ENCODE measurements at regions not wholly inside any gene's neighbourhood (a gene's known extent, or its start where the extent isn't known, plus 50 kb on each side); places are given as distances from the start of the nearest gene placed in this dataset.

GRCh38 chr10:62926407-62926806 lies 110.2 kb upstream of the EGR2 start:
- DNase-seq: no peak

GRCh38 chr10:62924344-62924748 lies 108.2 kb upstream of the EGR2 start:
- Histone ChIP-seq H3K36me3 (ENCODE audit: control insufficient read depth, insufficient read depth, low read length) (no peaks in the 10 kb centered on the region), H3K9me3 (ENCODE audit: control insufficient read depth in 2 of 2, low read length in 2 of 2) (no peaks in the 10 kb centered on the region), H3K27ac (ENCODE audit: insufficient read depth, low read length, poor library complexity, severe bottlenecking) (no peak overlapping the region), H3K4me1 (ENCODE audit: control insufficient read depth, insufficient read depth, low read length, poor library complexity, severe bottlenecking) (no peaks in the 10 kb centered on the region), H3K27me3 (ENCODE audit: control insufficient read depth, insufficient read depth, low read length) (peaks cover 3% of the 10 kb centered on the region), H3K4me3 (ENCODE audit: low read depth, low read length) (no peak overlapping the region)
- no peaks in the 10 kb centered on the region for H3K9me3 Mint-ChIP-seq
- no peaks in the 10 kb centered on the region for H3K4me1 Mint-ChIP-seq
- peaks cover 28% of the 10 kb centered on the region for H3K27me3 Mint-ChIP-seq
- H3K36me3 Mint-ChIP-seq: no peaks in the 10 kb centered on the region
- no peak overlapping the region for H3K4me3 Mint-ChIP-seq
- no peak overlapping the region for H3K27ac Mint-ChIP-seq
- ATAC-seq (ENCODE audit: low read depth in 2 of 2) (no peak), DNase-seq (peak in 1 of 3 donors; percentile 7)

More at GRCh38 chr10:62926407-62926806, 110.2 kb upstream of the EGR2 start:
- Histone ChIP-seq H3K27me3 (ENCODE audit: control insufficient read depth, insufficient read depth, low read length) (no peaks in the 10 kb centered on the region), H3K36me3 (ENCODE audit: control insufficient read depth, insufficient read depth, low read length) (no peaks in the 10 kb centered on the region), H3K27ac (ENCODE audit: insufficient read depth, low read length, poor library complexity, severe bottlenecking) (no peak overlapping the region), H3K4me1 (ENCODE audit: control insufficient read depth, insufficient read depth, low read length, poor library complexity, severe bottlenecking) (no peaks in the 10 kb centered on the region), H3K9me3 (ENCODE audit: control insufficient read depth in 2 of 2, low read length in 2 of 2) (no peaks in the 10 kb centered on the region), H3K4me3 (ENCODE audit: low read depth, low read length) (no peak overlapping the region)
- Mint-ChIP-seq H3K27ac (no peak overlapping the region), H3K9me3 (no peaks in the 10 kb centered on the region), H3K4me3 (no peak overlapping the region), H3K4me1 (no peaks in the 10 kb centered on the region), H3K27me3 (peaks cover 14% of the 10 kb centered on the region), H3K36me3 (no peaks in the 10 kb centered on the region)
- no peak for ATAC-seq (ENCODE audit: low read depth in 2 of 2)

- Histone ChIP-seq H3K4me1 (ENCODE audit: control insufficient read depth, insufficient read depth, low read length, poor library complexity, severe bottlenecking) (no peaks in the 10 kb centered on the region), H3K4me3 (ENCODE audit: low read depth, low read length) (no peak overlapping the region), H3K27me3 (ENCODE audit: control insufficient read depth, insufficient read depth, low read length) (peaks cover 3% of the 10 kb centered on the region), H3K36me3 (ENCODE audit: control insufficient read depth, insufficient read depth, low read length) (no peaks in the 10 kb centered on the region), H3K27ac (ENCODE audit: insufficient read depth, low read length, poor library complexity, severe bottlenecking) (no peak overlapping the region), H3K9me3 (ENCODE audit: control insufficient read depth in 2 of 2, low read length in 2 of 2) (no peaks in the 10 kb centered on the region)
- DNase-seq: no peak
- Mint-ChIP-seq H3K36me3 (no peaks in the 10 kb centered on the region), H3K27ac (no peak overlapping the region), H3K27me3 (peaks cover 40% of the 10 kb centered on the region), H3K9me3 (no peaks in the 10 kb centered on the region), H3K4me1 (no peaks in the 10 kb centered on the region), H3K4me3 (no peak overlapping the region)
- no peak for ATAC-seq (ENCODE audit: low read depth in 2 of 2)
Observed at GRCh38 chr10:62919776-62920175, 103.6 kb upstream of the EGR2 start.

- H3K4me3 ChIP-seq (ENCODE audit: low read depth, low read length): no peak overlapping the region
- ATAC-seq (ENCODE audit: low read depth in 2 of 2) (no peak), DNase-seq (peak in 1 of 3 donors; percentile 11)
- peaks cover 41% of the 10 kb centered on the region for H3K27me3 Mint-ChIP-seq
- no peaks in the 10 kb centered on the region for H3K36me3 ChIP-seq (ENCODE audit: control insufficient read depth, insufficient read depth, low read length)
- H3K4me1 ChIP-seq (ENCODE audit: control insufficient read depth, insufficient read depth, low read length, poor library complexity, severe bottlenecking): no peaks in the 10 kb centered on the region
- no peaks in the 10 kb centered on the region for H3K9me3 Mint-ChIP-seq
- H3K4me3 Mint-ChIP-seq: no peak overlapping the region
- peaks cover 3% of the 10 kb centered on the region for H3K27me3 ChIP-seq (ENCODE audit: control insufficient read depth, insufficient read depth, low read length)
- H3K9me3 ChIP-seq (ENCODE audit: control insufficient read depth in 2 of 2, low read length in 2 of 2): no peaks in the 10 kb centered on the region
- no peak overlapping the region for H3K27ac ChIP-seq (ENCODE audit: insufficient read depth, low read length, poor library complexity, severe bottlenecking)
- no peak overlapping the region for H3K27ac Mint-ChIP-seq
- H3K36me3 Mint-ChIP-seq: no peaks in the 10 kb centered on the region
- H3K4me1 Mint-ChIP-seq: no peaks in the 10 kb centered on the region
Observed at GRCh38 chr10:62917475-62918238, 101.5 kb upstream of the EGR2 start.

- no peak for ATAC-seq (ENCODE audit: low read depth in 2 of 2)
- Mint-ChIP-seq H3K4me3 (no peak overlapping the region), H3K9me3 (no peaks in the 10 kb centered on the region), H3K4me1 (no peaks in the 10 kb centered on the region), H3K36me3 (no peaks in the 10 kb centered on the region), H3K27ac (no peak overlapping the region), H3K27me3 (peaks cover 32% of the 10 kb centered on the region)
- Histone ChIP-seq H3K4me1 (ENCODE audit: control insufficient read depth, insufficient read depth, low read length, poor library complexity, severe bottlenecking) (no peaks in the 10 kb centered on the region), H3K9me3 (ENCODE audit: control insufficient read depth in 2 of 2, low read length in 2 of 2) (no peaks in the 10 kb centered on the region), H3K4me3 (ENCODE audit: low read depth, low read length) (no peak overlapping the region), H3K27ac (ENCODE audit: insufficient read depth, low read length, poor library complexity, severe bottlenecking) (no peak overlapping the region), H3K36me3 (ENCODE audit: control insufficient read depth, insufficient read depth, low read length) (no peaks in the 10 kb centered on the region), H3K27me3 (ENCODE audit: control insufficient read depth, insufficient read depth, low read length) (peaks cover 3% of the 10 kb centered on the region)
- no peak for DNase-seq
Observed at GRCh38 chr10:62916141-62916603, 100.0 kb upstream of the EGR2 start.

GRCh38 chr10:62915158-62915557 lies 99.0 kb upstream of the EGR2 start:
- Histone ChIP-seq H3K36me3 (ENCODE audit: control insufficient read depth, insufficient read depth, low read length) (no peaks in the 10 kb centered on the region), H3K27ac (ENCODE audit: insufficient read depth, low read length, poor library complexity, severe bottlenecking) (no peak overlapping the region), H3K4me1 (ENCODE audit: control insufficient read depth, insufficient read depth, low read length, poor library complexity, severe bottlenecking) (no peaks in the 10 kb centered on the region), H3K4me3 (ENCODE audit: low read depth, low read length) (no peak overlapping the region), H3K9me3 (ENCODE audit: control insufficient read depth in 2 of 2, low read length in 2 of 2) (no peaks in the 10 kb centered on the region), H3K27me3 (ENCODE audit: control insufficient read depth, insufficient read depth, low read length) (no peaks in the 10 kb centered on the region)
- ATAC-seq (ENCODE audit: low read depth in 2 of 2) (no peak), DNase-seq (no peak)
- H3K27ac Mint-ChIP-seq: no peak overlapping the region
- no peaks in the 10 kb centered on the region for H3K36me3 Mint-ChIP-seq
- H3K4me3 Mint-ChIP-seq: no peak overlapping the region
- H3K27me3 Mint-ChIP-seq: peaks cover 25% of the 10 kb centered on the region
- no peaks in the 10 kb centered on the region for H3K9me3 Mint-ChIP-seq
- H3K4me1 Mint-ChIP-seq: no peaks in the 10 kb centered on the region

- Mint-ChIP-seq H3K36me3 (no peaks in the 10 kb centered on the region), H3K4me1 (peaks cover 0 to 2% (median 0%) of the 10 kb centered on the region in 4 donors), H3K27ac (no peak overlapping the region), H3K4me3 (no peak overlapping the region), H3K9me3 (no peaks in the 10 kb centered on the region), H3K27me3 (peaks cover 20% of the 10 kb centered on the region)
- no peak for DNase-seq
- no peak overlapping the region for H3K27ac ChIP-seq (ENCODE audit: insufficient read depth, low read length, poor library complexity, severe bottlenecking)
- H3K4me3 ChIP-seq (ENCODE audit: low read depth, low read length): no peak overlapping the region
- H3K4me1 ChIP-seq (ENCODE audit: control insufficient read depth, insufficient read depth, low read length, poor library complexity, severe bottlenecking): no peaks in the 10 kb centered on the region
- no peak for ATAC-seq (ENCODE audit: low read depth in 2 of 2)
- H3K27me3 ChIP-seq (ENCODE audit: control insufficient read depth, insufficient read depth, low read length): peaks cover 1% of the 10 kb centered on the region
- H3K9me3 ChIP-seq (ENCODE audit: control insufficient read depth in 2 of 2, low read length in 2 of 2): no peaks in the 10 kb centered on the region
- no peaks in the 10 kb centered on the region for H3K36me3 ChIP-seq (ENCODE audit: control insufficient read depth, insufficient read depth, low read length)
Observed at GRCh38 chr10:62912086-62912485, 95.9 kb upstream of the EGR2 start.
